Gastroesophageal sphincter (tissue), 3 donors: ENCODE measurements at regions not wholly inside any gene's neighbourhood (a gene's known extent, or its start where the extent isn't known, plus 50 kb on each side); places are given as distances from the start of the nearest gene placed in this dataset.

Source experiments
- POLR2A ChIP-seq, 2 donors: fragments of 450-650 bp; IDR thresholded peaks; one replicate each; pipeline ENCODE4 v1.6.1; 2017; ENCODE audit warnings: antibody characterized with exemption in 2 of 2, mild to moderate bottlenecking in 2 of 2, moderate library complexity in 1 of 2
- TF ChIP-seq, protein P1 (sequence below), 4 experiments: fragments of 200-600 bp in 2 of 4; fragments of 450-650 bp in 2 of 4; sonication (generic) in 1 of 4; IDR thresholded peaks; one replicate each; pipeline ENCODE4 v1.5.1; 2017 to 2019; ENCODE audit warnings: antibody characterized with exemption in 4 of 4, mild to moderate bottlenecking in 2 of 4, moderate library complexity in 2 of 4

DNA sequence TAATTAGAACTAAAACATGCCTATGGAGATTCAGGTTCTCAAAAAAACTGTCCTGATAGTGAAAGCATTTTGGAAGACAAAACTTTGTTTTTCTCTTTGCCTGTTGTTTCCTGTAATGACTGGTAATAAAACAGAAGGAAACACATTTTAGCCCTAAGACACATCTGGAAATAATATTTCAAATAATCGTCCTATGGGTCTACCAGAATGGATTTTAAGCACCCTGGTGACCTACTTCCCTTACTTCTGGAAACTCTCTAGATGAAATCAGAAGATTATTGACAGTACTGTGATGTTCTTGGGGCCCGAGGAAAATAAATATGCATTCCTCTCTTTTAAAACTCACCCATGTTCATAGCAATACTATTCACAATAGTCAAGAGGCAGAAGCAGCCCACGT, 110.1 kb upstream of the TLE4 start:
- TF ChIP-seq, protein P1, sequence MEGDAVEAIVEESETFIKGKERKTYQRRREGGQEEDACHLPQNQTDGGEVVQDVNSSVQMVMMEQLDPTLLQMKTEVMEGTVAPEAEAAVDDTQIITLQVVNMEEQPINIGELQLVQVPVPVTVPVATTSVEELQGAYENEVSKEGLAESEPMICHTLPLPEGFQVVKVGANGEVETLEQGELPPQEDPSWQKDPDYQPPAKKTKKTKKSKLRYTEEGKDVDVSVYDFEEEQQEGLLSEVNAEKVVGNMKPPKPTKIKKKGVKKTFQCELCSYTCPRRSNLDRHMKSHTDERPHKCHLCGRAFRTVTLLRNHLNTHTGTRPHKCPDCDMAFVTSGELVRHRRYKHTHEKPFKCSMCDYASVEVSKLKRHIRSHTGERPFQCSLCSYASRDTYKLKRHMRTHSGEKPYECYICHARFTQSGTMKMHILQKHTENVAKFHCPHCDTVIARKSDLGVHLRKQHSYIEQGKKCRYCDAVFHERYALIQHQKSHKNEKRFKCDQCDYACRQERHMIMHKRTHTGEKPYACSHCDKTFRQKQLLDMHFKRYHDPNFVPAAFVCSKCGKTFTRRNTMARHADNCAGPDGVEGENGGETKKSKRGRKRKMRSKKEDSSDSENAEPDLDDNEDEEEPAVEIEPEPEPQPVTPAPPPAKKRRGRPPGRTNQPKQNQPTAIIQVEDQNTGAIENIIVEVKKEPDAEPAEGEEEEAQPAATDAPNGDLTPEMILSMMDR (IDR thresholded peaks at IDR 0.05): no peak
- no peak for TF ChIP-seq POLR2A (IDR thresholded peaks at IDR 0.05)
